SJCRH30 (cell line): ENCODE measurements at regions not wholly inside any gene's neighbourhood (a gene's known extent, or its start where the extent isn't known, plus 50 kb on each side); places are given as distances from the start of the nearest gene placed in this dataset.

Experiments used
- DNase-seq, 2 experiments: peaks; one replicate each; pipeline ENCODE4 v3.0.0-alpha.2; 2015 to 2020
- H3K27ac ChIP-seq: fragments of 250-450 bp; sonication (Bioruptor Pico); 2 replicates; pipeline ENCODE4 v1.5.1; 2020; ENCODE audit warnings: mild to moderate bottlenecking, moderate library complexity
- H3K27me3 ChIP-seq: fragments of 250-450 bp; sonication (Bioruptor Pico); 2 replicates; pipeline ENCODE4 v1.5.1; 2020; ENCODE audit warnings: mild to moderate bottlenecking, moderate library complexity
- H3K36me3 ChIP-seq: fragments of 250-450 bp; sonication (Bioruptor Pico); 2 replicates; pipeline ENCODE4 v1.5.1; 2020; ENCODE audit warnings: mild to moderate bottlenecking, moderate library complexity
- H3K4me1 ChIP-seq: fragments of 250-450 bp; sonication (Bioruptor Pico); 2 replicates; pipeline ENCODE4 v1.5.1; 2020; ENCODE audit warnings: mild to moderate bottlenecking, moderate library complexity
- H3K4me3 ChIP-seq: fragments of 250-450 bp; sonication (Bioruptor Pico); 2 replicates; pipeline ENCODE4 v1.5.1; 2020; ENCODE audit warnings: mild to moderate bottlenecking, moderate library complexity
- H3K9me3 ChIP-seq: fragments of 250-450 bp; sonication (Bioruptor Pico); replicated peaks from 2 replicates; pipeline ENCODE4 v1.5.1; 2020; ENCODE audit warnings: mild to moderate bottlenecking, moderate library complexity

- Histone ChIP-seq H3K4me3 (no peak overlapping the region), H3K36me3 (no peaks in the 10 kb centered on the region), H3K27me3 (no peaks in the 10 kb centered on the region), H3K9me3 (no peaks in the 10 kb centered on the region), H3K4me1 (peaks cover 4% of the 10 kb centered on the region; the same call in 1 of the 2 replicates), H3K27ac (no peak overlapping the region)
- no peak for DNase-seq
These were observed 302.5 kb downstream of the ZPLD1 start for GRCh38 chr3:102737353-102737752.

- no peaks in the 10 kb centered on the region for H3K4me1 ChIP-seq
- no peaks in the 10 kb centered on the region for H3K9me3 ChIP-seq
- H3K4me3 ChIP-seq, result no peak overlapping the region
- no peak for DNase-seq
- H3K36me3 ChIP-seq, result no peaks in the 10 kb centered on the region
- no peaks in the 10 kb centered on the region; the same call in 1 of the 2 replicates for H3K27me3 ChIP-seq
- no peak overlapping the region for H3K27ac ChIP-seq
These were observed 306.3 kb downstream of the ZPLD1 start for GRCh38 chr3:102741105-102741504.

DNA sequence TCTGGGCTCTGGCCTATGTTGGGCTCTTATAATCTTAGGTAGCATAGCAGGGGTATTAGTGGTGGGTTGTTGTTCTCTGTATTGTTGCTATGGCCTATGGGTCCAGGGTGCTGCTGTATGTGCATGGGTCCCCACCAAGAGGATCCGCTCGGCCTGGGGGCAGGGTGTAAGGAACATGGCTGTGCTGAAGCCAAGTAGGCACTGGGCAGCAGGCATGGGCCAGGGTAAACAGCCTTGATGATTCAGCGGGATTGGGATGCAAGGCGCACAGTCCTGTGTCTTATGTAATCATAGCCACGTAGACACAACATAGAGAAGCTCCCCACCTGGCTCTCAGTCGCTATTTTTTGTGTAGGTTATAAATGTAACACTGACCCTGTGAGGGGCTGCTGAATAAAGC lies 306.9 kb downstream of the ZPLD1 start:
- Histone ChIP-seq H3K27me3 (no peaks in the 10 kb centered on the region; the same call in 1 of the 2 replicates), H3K4me3 (no peak overlapping the region), H3K36me3 (no peaks in the 10 kb centered on the region), H3K27ac (no peak overlapping the region), H3K9me3 (no peaks in the 10 kb centered on the region), H3K4me1 (no peaks in the 10 kb centered on the region)
- DNase-seq, result no peak

- DNase-seq, result peak in 1 of 2 experiments; percentile 22
- Histone ChIP-seq H3K36me3 (no peaks in the 10 kb centered on the region), H3K4me3 (no peak overlapping the region), H3K27me3 (no peaks in the 10 kb centered on the region; the same call in 1 of the 2 replicates), H3K4me1 (no peaks in the 10 kb centered on the region), H3K9me3 (no peaks in the 10 kb centered on the region), H3K27ac (no peak overlapping the region)
These were observed 311.1 kb downstream of the ZPLD1 start for GRCh38 chr3:102745881-102746280.

DNA sequence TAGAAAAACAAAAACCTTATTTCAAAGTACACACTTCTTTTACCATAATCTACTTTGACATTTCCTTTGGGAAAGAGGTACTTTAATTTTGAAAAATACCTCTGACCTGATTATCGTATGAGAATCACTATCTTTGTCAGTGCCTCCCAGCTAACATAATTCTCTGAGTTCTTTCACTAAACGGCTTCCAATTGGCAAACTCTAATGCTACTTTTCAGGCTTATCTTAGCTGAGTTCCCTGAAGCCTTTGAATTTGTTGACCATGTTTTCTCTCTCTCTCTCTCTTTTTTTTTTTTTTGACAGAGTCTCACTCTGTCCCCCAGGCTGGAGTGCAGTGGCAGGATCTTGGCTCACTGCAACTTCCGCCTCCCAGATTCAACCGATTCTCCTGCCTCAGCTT lies 312.8 kb downstream of the ZPLD1 start:
- Histone ChIP-seq H3K4me3 (no peak overlapping the region), H3K27ac (no peak overlapping the region), H3K9me3 (no peaks in the 10 kb centered on the region), H3K4me1 (no peaks in the 10 kb centered on the region), H3K27me3 (no peaks in the 10 kb centered on the region; the same call in 1 of the 2 replicates), H3K36me3 (no peaks in the 10 kb centered on the region)
- DNase-seq, result no peak

DNA sequence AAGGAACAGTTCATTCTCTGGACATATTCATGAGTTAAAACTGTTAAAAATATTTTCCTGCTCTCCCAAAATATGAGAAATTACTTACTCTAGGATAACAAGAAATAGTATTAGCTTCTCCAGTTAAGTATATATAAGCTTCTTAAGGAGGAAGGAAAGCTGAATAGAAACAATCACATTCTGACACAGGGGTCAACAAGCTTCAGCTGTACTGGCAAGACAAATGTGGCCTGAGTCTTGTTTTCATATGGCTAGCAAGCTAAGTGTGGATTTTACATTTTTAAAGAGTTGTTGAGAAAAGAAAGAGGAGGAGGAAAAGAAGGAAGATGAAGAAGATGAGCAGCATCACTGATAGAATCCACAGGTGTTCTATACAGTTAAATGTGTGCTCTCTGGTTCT lies 313.8 kb downstream of the ZPLD1 start:
- Histone ChIP-seq H3K36me3 (no peaks in the 10 kb centered on the region), H3K27me3 (no peaks in the 10 kb centered on the region; the same call in 1 of the 2 replicates), H3K9me3 (no peaks in the 10 kb centered on the region), H3K27ac (no peak overlapping the region), H3K4me1 (no peaks in the 10 kb centered on the region), H3K4me3 (no peak overlapping the region)
- no peak for DNase-seq

GRCh38 chr3:102750322-102750721 lies 315.5 kb downstream of the ZPLD1 start:
- no peaks in the 10 kb centered on the region for H3K27me3 ChIP-seq
- no peak for DNase-seq
- no peaks in the 10 kb centered on the region for H3K4me1 ChIP-seq
- H3K36me3 ChIP-seq, result no peaks in the 10 kb centered on the region
- H3K9me3 ChIP-seq, result no peaks in the 10 kb centered on the region
- no peak overlapping the region for H3K4me3 ChIP-seq
- no peak overlapping the region for H3K27ac ChIP-seq

- Histone ChIP-seq H3K27ac (no peak overlapping the region), H3K4me3 (no peak overlapping the region), H3K9me3 (no peaks in the 10 kb centered on the region), H3K4me1 (no peaks in the 10 kb centered on the region), H3K36me3 (no peaks in the 10 kb centered on the region), H3K27me3 (no peaks in the 10 kb centered on the region)
- DNase-seq, result no peak
These were observed 319.1 kb downstream of the ZPLD1 start for GRCh38 chr3:102753901-102754300.

- Histone ChIP-seq H3K4me3 (no peak overlapping the region), H3K4me1 (no peaks in the 10 kb centered on the region), H3K36me3 (no peaks in the 10 kb centered on the region), H3K27ac (no peak overlapping the region), H3K9me3 (no peaks in the 10 kb centered on the region), H3K27me3 (no peaks in the 10 kb centered on the region)
- DNase-seq, result no peak
These were observed 321.9 kb downstream of the ZPLD1 start for GRCh38 chr3:102756706-102757105.

DNA sequence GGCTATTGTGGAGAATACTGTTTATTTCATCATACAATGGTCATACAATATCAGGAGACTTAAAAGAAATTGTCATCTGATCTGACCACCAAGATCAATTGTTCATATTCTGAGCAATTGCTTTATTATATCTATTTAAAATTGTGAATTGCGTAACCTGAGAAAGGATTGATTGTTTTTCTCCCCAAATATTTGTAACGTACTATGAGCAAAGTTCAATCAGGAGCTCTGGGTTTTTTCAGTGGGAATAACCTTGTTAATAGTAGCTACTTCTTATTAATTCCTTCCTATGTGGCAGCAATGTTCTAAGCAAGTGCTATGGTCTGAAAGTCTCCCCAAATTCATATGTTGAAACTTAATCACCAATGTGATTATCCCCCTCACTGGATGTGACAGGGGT lies 323.1 kb downstream of the ZPLD1 start:
- H3K4me3 ChIP-seq, result no peak overlapping the region
- no peaks in the 10 kb centered on the region for H3K36me3 ChIP-seq
- no peaks in the 10 kb centered on the region for H3K4me1 ChIP-seq
- H3K9me3 ChIP-seq, result no peaks in the 10 kb centered on the region
- H3K27me3 ChIP-seq, result no peaks in the 10 kb centered on the region
- no peak for DNase-seq
- no peak overlapping the region for H3K27ac ChIP-seq

DNA sequence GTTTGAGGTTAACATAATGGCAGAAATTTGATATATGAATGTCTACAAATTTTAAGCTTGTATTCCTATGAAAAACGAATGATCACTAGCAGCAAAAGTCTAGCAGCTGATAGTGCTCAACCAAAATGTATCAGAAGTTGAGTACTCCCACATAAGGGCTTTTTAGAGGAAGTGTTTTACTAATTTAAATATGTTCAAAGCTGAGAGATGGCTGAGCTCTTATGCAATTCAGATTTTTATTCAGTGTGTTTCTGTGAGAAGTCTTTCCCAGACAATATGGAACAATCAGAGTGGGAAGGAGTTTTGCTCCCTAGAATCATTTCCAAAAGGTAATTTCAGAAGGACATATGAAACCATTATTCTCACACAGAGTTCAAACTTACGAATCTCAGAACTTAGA lies 327.0 kb downstream of the ZPLD1 start:
- no peak overlapping the region for H3K4me3 ChIP-seq
- no peak overlapping the region for H3K27ac ChIP-seq
- no peaks in the 10 kb centered on the region for H3K36me3 ChIP-seq
- H3K9me3 ChIP-seq, result no peaks in the 10 kb centered on the region
- H3K27me3 ChIP-seq, result no peaks in the 10 kb centered on the region
- no peak for DNase-seq
- H3K4me1 ChIP-seq, result no peaks in the 10 kb centered on the region

- H3K36me3 ChIP-seq, result no peaks in the 10 kb centered on the region
- H3K4me1 ChIP-seq, result no peaks in the 10 kb centered on the region
- no peak overlapping the region for H3K4me3 ChIP-seq
- H3K27me3 ChIP-seq, result no peaks in the 10 kb centered on the region
- no peak overlapping the region for H3K27ac ChIP-seq
- no peak for DNase-seq
- H3K9me3 ChIP-seq, result no peaks in the 10 kb centered on the region
These were observed 356.0 kb downstream of the ZPLD1 start for GRCh38 chr3:102790747-102791325.

- H3K4me1 ChIP-seq, result no peaks in the 10 kb centered on the region
- H3K27me3 ChIP-seq, result no peaks in the 10 kb centered on the region
- H3K27ac ChIP-seq, result no peak overlapping the region
- no peak for DNase-seq
- H3K4me3 ChIP-seq, result no peak overlapping the region
- H3K36me3 ChIP-seq, result no peaks in the 10 kb centered on the region
- no peaks in the 10 kb centered on the region for H3K9me3 ChIP-seq
These were observed 357.1 kb downstream of the ZPLD1 start for GRCh38 chr3:102791641-102792589.

- DNase-seq, result peak in 1 of 2 experiments; percentile 8
- no peak overlapping the region for H3K4me3 ChIP-seq
- no peaks in the 10 kb centered on the region for H3K9me3 ChIP-seq
- no peaks in the 10 kb centered on the region for H3K27me3 ChIP-seq
- H3K4me1 ChIP-seq, result no peaks in the 10 kb centered on the region
- H3K27ac ChIP-seq, result no peak overlapping the region
- no peaks in the 10 kb centered on the region for H3K36me3 ChIP-seq
These were observed 362.0 kb downstream of the ZPLD1 start for GRCh38 chr3:102796804-102797203.

DNA sequence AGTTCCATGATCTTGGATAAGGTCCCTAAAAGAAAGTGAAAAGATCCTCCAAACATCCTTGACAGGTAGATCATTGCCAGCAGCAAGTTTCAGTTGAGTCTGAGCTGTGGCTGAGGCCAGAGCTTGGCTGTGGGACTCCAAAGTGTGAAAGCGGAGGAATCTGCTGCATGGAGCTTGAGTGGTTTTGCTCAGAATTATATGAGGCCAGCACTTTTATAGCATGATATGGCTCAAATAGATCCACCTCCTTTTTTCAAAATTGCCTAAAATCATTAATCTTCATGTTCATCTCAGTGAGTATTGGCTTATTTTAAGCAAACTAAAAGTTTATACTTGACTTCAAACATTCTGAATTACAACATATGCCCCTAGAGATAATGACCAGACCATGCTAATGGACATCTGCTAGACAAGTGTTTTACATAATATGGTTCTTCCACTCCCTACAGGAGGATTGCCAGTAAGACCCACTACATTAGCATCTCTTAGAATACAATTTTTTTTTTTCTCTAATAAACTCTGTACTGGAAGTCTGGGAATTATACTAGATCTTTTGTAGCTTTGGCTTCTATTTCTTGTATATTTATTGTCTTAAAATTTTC lies 368.1 kb downstream of the ZPLD1 start:
- Histone ChIP-seq H3K27me3 (no peaks in the 10 kb centered on the region), H3K4me1 (no peaks in the 10 kb centered on the region), H3K27ac (no peak overlapping the region), H3K36me3 (no peaks in the 10 kb centered on the region), H3K9me3 (no peaks in the 10 kb centered on the region), H3K4me3 (no peak overlapping the region)
- no peak for DNase-seq
